NCI-H345 (cell line): ENCODE measurements at regions not wholly inside any gene's neighbourhood (a gene's known extent, or its start where the extent isn't known, plus 50 kb on each side); places are given as distances from the start of the nearest gene placed in this dataset.

Source experiments
- DNase-seq: peaks from one replicate; lab custom pipeline; 2025; lab: John Stamatoyannopoulos, UW

DNA sequence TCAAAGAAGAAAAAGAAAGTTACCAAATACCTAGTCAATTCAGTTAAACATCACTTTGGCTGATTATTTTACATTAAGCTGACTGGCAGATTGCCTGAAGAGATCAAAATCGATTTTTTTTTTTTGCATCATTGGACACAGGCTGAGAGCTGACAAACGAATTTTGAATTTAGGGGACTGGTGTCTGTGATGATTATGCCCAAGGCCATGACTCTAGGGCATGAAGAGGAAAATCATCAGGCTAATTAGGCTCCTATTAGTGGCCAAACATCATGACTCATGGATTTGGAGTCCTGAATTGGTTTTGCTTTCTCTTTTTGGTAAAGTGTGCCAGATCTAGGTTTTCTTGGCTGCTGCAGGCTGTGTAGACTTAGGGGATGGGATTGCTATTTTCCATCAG is 829.3 kb upstream of the LCORL start:
- no peak for DNase-seq

DNA sequence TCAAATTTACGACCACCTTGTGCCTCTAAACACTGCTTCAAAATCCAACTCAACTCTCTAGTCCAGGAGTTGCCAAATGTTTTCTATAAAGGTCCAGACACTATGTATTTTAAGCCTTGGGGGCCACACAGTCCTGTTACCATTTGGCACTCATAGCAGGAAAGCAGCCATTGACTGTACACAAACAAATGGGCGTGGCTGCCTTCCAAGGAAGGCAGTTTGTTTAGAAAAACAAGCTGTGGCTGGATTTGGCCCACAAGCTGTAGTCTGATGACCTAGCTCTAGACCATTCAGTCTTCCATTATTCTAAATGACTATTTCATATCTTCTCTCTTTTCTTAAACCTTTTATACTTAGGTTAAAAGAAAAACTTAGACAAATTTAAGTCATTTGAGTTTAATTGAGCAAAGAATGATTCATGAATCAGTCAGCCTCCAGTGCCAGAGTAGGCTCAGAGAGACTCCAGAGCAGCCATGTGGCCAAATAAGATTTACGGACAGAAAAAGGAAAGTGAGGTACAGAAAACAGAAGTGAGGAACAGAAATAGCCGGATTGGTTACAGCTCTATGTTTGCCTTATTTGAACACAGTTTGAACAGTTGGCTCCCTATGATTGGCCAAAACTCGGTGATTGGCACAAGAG is 825.8 kb upstream of the LCORL start:
- DNase-seq: no peak

DNA sequence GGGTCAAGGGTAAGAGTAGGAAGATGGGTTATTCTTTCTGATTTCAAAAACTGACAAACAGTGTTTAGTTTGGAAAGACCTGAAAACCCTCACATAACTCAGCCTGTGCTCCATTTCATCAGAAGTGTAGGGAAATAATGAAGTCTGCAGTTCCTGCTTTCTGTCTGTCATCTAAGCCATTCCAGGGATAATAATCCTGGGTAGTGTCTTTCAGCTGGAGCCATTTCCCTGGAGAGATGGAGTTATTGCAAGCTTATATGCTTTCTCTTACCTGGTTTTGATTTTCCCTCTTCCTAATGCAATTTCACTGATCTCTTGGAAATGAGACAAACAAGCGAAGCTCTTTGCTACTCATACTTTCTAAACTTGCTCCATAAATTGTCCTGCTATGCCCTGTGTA is 824.8 kb upstream of the LCORL start:
- no peak for DNase-seq

DNA sequence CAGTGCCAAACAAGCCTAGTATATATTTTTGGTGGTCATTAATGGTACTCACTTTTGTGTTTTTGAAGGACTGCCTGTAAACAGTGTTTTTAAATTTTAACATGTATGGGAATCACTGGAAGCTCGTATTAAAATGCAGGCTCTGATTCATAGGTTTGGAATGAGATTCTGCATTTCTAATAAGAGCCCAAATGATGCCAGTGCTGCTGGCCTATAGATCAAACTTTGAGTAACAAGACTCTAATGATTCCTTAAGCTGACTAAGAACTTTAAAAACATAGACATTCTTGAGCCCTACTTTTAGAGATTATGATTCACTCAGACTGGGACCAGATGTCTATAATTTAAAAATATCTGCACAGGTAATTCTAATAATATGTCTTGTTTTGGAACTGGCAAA is 823.2 kb upstream of the LCORL start:
- DNase-seq: no peak

DNA sequence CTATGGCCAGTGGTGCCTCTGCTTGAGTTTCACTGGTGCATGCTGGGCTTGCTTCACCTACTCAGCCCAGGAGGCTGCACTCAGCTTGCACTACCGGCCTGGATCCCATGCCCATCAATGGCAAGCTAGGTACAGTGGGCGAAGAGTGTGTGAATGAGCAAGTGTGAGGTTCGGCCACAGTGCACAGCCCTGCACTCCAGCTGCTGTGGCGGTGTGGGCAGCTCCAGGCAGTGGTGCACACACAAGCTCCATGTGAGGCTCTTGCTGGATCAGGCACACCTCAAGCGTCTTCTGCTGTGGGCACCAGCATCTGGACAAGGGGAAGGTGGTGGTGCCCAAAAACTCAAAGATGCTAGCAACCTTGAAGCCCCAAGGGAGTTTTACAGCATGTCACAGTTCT is 820.9 kb upstream of the LCORL start:
- DNase-seq: no peak

DNA sequence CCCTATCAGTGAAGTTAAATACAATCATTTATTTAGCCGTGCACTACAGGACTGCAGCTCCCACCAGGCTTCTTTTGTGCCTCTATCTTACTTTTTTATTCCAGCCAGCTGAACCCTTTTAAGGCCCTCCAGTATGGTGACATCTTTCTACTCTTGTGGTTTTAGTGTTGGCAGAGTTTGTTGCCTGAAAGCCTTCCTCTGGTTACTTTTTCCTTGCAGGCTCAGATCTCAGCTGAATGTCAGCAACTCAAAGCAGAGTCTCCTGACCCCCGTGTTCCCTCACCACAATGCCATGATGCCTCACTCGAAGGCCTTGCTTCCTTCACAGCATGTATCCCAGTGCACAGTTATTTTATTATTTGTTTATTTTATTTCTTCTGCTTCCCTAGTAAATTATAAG is 818.9 kb upstream of the LCORL start:
- no peak for DNase-seq

DNA sequence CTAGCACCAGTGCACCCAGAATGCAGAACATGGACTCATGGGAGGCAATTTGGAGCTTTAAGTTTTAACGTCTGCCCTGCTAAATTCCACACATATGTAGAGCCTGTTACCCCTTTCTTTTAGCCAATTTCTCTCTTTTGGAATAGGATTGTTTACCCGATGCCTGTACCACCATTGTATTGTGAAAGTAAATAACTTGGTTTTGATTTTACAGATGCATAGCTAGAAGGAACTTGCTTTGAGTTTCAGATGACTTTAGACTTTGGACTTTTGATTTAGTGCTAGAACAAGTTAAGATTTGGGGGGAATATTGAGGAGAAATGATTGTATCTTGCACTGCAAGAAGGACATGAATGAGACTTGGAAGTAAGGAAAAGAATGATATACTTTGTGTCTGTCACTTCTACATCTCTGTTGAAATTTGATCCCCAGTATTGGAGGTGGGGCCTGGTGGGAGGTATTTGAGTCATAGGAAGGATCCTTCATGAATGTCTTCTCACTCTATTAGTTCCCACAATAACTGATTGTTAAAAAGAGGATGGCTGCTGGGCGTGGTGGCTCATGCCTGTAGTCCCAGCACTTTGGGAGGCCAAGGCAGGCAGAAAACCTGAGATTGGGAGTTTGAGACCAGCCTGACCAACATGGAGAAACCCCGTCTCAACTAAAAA is 794.8 kb upstream of the LCORL start:
- DNase-seq: no peak

DNA sequence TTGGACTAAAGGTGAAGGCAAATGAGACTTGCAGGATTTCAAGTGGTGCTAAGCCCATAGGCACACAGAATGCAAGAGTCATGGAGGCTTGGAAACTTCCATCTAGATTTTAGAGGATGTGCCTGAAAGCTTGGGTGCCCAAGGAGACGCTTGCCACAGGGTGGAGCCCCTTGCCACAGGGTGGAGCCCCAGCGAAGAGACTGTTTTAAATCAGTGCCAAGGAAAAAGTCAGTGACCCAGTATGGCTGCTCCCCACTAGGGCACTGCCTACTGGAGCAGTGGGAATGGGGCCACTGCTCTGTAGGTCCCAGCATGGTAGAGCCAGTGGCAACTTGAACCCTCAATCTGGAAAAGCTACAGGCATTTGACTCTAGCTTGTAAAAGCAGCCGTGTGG is 794.2 kb upstream of the LCORL start:
- DNase-seq: no peak

DNA sequence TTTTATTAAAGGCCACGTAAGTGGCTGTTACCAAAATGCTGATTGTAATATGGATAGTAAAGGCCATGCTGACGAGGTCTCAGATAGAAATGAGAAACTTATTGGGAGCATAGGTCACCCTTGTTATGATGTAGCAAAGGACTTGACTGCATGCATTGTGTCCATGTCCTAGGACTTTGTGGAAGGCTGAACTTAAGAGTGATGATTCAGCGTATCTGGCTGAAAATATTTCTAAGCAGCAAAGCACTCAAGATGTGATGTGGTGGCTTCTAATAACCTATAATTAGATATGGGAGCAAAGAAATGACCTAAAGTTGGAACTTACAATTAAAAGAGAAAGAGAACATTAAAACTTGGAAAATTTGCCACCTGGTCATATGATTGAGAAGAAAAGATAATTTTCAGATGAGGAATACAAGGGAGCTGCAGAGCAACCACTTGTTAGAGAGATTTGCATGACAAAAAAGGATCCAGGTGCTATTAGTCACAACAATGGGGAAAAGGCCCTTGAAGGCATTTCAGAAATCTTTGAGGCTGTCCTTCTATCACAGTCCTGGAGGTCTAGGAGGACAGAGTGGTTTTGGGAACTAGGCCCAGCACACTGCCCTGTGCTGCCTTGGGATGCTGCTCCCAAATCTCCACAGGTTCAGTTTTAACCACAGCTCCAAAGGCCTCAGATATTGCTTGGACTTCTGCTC is 793.7 kb upstream of the LCORL start:
- no peak for DNase-seq

DNA sequence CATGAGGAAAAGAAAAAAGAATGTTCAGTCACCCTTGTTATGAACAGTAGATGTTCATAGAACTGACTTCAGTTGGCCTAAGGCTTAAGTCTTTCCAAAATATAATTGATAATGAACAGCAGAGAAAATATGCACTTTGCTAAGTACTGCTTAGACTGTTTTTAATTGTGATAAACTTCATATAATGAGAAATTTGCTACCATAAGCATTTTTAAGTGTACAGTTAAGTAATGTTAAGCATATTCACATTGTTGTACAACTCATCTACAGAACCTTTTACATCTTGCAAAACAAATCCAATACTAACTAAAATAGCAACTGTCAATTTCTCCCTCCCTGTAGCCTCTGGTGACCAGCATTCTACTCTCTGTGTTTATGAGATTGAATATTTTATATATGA is 792.2 kb upstream of the LCORL start:
- DNase-seq: no peak

DNA sequence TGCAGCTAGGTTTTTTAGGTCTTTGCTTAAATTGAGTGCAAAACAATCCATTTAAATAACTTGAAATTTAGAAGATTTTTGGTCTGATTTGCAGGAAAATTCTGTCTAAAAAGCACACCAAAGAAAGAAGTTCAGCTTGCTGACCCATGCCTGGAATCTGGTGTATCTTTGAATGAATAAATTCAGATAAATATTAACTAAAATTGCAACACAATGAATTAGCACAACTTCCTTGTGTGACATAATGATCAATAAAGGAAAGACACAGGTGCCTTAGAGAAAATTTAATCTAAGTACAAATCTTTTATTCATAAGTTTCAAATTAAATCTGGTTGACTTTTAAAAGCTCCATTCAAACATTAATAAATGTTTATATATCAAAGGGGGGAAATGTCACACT is 791.5 kb upstream of the LCORL start:
- DNase-seq: no peak

DNA sequence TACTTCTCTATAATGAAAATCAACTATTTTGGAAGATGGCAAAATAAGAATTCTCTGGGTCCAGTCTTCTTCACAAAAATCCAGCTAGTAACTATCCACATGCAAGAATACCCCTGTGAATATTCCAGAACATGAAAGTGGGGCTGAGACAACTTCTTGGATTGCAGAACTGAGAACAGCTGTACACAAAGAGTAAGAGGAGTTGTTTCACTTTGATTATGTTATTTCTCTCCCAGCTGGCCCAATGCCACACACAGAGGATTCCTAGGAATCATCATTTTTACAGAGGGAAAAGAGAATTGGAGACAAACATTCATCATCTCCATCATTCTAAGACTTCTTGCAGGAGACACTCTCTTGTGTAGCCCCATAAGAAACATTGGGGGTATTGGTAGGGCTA is 782.2 kb upstream of the LCORL start:
- DNase-seq: no peak

DNA sequence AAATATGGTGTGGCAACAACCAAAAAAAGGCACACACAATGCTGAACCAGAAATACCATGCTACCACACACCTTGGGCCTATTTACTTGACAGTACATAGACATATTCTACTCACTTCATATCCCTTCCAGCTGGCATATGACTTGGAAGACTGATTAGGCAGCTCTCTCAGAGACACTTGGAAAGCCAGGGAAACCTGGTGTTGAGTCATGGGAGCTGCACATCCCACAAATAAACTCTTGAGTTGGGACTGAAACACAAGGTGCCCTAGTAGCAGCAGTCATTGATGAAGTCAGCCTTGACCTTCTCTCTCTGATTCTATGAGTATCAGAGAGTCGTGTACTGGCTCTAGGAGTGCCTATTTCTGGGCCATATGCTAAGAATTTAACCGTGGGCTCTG is 776.6 kb upstream of the LCORL start:
- no peak for DNase-seq

DNA sequence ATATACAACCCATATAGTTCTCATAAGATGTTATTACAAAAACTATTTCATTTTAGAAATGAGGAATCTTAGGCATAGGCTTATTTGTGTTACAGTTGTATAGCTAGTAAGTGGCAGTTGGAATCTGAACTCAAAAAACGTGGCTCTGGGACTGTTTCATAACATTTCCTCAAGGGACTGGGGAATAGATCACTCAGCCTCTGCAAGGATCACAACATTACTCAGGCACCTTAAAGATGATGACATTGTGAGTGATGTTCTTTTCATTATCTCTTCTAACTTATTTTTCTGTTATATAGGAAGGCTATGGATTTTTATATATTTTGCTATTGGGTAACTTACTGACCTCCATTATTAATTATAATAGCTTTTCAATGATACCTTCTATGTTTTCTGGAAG is 774.2 kb upstream of the LCORL start:
- DNase-seq: no peak

DNA sequence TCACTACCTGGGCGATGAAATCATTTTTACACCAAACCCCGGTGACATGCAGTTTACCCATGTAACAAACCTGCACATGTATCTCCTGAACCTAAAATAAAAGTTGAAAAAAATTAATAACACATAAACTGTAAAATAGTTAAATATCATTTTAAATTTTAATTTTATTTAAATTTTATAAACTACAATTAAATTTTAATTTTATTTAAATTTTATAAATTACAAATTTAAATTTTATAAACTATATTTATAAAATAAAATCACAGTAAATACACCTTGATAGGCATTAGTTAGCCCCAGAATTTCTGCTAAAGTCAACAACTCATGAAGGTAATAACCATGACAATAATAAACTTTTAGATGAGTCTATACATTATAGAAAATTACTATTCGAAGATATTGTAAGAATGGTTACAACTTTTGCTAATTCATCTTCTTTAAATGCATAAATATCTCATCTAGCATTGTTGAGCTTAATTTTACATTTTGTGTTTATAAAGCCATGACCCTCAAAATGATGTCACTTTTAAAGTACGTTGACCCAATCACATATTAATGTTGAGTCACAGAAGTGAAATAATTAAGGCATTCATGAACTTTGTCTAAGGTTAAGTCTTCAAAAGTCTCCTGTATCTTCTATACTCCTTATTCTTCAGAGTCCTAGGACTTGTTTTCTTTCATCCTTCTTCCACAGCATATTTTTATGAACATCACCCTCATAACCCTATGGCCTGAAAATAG is 755.8 kb upstream of the LCORL start:
- no peak for DNase-seq

DNA sequence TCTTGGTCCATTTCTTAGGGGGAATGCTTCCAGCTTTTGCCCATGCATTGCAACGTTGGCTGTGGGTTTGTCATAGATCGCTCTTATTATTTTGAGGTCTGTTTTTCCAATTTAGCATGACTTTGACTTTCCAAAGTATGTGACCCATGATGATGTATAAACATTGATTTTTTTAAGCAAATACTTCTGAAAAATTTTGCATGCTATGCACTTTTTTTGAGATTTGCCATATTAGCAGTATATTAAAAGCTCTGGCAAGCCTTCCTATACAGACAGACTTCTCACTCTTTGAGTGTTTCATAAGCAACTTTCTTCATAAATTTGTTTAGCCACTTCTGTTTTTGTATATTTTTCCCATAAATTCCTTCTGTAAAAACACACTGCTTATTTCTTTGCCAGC is 746.4 kb upstream of the LCORL start:
- DNase-seq: no peak

DNA sequence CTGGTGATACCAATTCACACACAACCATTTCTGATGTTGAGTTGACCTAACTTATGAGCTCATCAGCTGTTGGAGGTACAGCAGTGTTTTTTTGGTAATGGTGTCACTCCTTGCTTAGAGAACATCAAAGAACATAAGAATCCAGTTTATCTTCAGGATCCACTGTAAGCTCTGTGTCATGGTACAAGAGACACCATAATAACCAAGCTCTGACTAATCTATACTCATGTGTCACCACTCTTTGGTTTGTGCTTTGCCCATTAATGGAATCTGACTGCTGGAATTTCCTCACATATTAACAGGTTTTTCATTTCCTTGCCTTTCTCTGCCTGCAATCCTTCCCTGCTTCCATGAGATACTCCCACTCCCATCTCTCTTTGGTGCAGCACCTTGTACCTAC is 735.1 kb upstream of the LCORL start:
- no peak for DNase-seq

DNA sequence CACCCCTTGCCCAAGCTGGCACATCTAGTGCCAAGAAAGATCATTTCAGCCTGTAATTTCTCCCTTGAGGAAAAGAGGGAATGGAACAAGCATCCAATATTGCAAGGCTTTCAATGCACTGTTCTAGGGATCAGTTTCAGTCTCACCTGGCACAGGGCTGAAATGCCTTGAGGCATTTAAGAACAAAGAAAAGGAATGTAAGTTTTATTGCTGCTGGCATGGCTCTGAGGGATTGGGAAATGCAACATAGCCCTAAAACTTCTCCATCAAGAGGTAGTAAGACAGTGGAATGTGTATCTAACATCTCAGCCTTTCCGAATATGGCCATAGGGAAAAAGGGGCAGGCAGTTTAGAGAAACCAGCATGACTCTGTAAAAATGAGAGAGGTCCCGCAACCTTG is 732.6 kb upstream of the LCORL start:
- DNase-seq: no peak

DNA sequence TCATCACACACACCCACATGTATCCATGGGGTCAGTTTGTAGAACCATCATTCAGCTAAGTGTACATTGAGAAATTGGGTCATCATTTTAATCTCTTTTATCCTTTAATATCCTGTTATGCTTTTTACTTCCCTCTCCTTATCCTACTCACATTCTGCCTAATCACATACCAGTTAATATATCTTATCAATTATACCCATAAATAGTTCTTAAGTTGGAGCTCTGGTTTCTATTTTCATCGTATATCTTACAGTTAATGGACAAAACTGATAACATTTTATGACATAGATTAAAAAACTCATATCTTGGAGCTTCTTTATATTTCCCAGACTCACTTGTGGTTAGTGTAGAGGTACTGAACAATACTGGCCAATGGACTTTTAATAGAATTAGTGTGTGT is 729.5 kb upstream of the LCORL start:
- no peak for DNase-seq

DNA sequence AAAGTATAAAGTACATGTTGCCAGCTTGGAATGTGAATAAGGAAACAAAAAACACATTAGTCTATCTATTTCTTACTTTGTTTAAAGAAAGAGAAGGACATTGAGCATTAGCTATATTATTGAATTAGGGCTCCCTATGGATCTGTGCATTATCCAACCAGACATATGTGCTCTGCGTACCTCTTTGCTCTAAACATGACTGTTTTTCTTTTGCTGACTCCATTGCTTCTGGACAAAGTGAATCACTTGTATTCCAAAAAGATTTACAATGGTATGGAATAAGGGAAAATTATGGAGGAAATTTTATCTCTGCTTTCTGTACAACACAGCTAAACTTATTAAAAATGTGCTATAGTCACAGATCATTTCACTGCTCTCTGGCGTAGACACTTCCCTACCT is 727.8 kb upstream of the LCORL start:
- DNase-seq: no peak

DNA sequence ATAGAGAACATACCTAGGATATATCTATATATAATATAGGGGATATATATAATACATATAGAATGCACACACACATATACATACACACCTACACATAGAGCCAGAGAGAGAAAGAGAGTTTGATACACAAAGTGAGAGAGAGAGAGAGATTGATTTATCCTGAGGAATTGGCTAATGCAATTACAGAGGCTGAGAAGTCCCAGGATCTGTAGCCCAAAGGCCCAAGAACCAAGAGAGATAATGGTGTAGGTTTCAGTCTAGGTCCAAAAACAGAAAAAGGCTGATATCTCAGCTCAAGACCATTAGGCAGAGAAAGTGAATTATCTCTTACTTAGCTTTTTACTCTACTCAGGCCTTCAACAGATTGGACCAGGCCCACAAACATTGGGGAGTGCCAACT is 715.0 kb upstream of the LCORL start:
- no peak for DNase-seq

DNA sequence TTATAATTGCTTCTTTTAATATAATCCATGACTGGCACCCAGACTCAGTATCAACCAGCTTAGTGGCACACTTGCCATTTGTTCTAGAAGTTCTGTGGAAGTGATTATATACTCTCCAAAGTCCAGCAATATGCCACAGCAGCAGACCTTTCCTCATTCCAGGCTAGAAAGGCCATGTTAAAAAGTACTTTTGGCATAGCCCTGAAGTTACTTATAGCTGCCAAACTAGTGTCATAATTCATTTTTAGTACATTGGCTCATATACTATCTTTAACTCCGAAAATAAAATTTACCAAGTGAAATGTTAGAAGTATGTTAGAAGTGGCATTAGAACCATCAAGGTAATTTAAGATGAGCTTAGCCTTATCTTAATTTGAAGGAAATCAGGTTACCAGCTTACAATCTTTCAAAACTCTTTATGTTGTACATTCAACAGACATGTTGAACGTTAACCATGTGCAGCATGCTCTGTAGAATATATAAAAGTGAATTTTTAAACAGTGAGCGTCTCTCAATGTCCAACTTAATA is 714.2 kb upstream of the LCORL start:
- no peak for DNase-seq

DNA sequence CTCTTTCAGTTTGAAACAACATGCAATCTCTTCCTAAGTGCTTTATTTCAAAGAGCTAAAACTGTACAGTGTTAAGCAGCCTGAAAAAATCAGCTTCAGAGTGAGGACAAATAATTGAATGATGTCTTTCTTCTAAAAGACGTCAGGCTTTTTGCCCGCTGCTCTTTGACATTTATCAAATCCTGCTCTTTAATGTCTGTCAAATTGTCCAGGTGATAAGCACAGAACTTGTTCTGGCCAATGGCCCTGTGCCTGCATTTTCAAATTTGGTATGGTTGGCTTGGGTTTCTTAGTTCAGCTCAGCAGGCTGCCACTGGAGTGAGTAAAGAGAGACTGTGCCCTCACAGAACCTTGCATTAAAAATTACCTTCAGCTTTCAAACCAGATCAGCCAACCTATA is 712.9 kb upstream of the LCORL start:
- DNase-seq: peak; percentile 92
